GM19455 (cell line): ENCODE measurements at regions not wholly inside any gene's neighbourhood (a gene's known extent, or its start where the extent isn't known, plus 50 kb on each side); places are given as distances from the start of the nearest gene placed in this dataset.

Experiments
- ATAC-seq: cut with Tn5 transposase; IDR thresholded peaks from one replicate; pipeline ENCODE4 v1.9.1; 2021; ENCODE audit not compliant: unreplicated experiment

DNA sequence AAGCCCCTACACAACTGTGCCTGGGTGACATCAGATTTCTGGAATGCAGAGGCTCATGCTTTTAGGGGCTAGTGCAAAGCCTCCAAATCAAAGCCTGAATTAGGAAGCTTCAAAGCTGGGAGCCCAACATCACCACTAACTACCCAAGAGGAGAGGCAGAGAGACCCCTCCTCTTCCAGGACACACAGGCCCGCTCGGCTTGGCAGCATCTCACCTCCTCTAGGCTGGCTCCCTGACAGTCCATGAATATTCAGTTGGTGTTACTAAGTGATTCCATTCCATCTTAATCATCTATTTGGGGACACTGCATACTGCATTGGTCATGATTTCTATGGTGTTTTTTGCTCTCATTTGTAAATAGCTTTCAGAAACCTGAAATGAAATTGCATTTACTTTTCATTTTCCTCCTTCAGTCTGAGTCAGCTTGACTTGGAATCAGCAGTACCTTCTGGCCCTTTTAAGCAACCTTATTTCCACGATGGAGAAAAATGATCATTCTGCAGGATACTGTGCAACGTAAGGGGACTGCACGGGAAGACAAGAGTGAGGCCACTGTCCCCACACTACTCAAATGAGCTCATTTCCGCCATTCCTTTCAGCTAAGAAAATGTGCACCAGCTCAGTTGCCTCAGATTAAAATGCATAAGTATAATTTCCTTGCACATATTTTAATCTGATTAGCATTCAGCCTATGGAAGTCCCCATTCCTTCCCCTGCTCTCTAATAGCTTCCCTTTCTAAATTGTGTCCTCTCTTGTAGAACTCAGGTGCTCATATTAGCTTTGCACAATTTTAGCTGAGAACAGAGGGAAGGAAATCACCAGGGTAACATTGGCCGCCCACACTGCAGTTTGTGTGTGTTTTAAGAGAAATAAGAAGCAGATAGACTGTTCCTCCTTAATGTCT, 219.9 kb downstream of the RFC3 start:
- ATAC-seq, result no peak

DNA sequence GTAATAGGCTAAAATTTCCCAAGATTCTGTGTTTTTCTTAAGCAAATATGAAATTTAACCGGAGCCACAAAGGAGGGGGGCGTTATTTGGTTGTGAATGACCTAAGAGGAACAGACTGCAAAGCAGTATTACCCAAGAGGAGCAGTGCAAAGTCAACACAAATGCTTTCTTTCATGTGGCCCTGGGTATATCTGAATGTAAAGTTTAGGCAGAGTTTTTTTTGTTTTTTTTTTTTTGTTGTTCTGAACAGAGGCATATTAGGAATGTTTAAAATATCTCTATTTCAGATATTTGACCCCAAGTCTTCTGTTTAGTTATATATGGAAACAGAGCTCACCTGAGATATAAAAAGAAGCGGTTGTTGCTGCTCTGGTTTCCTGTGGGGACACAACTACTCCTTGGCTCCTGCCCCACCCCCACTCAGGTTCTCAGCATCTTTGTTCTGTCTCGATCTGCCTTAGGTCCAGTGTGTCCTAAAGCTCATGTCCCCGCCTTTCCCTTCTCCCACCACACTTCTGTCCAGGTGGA, 220.7 kb downstream of the RFC3 start:
- ATAC-seq, result no peak

- ATAC-seq, result no peak
Measured at GRCh38 chr13:34039678-34040077, 221.7 kb downstream of the RFC3 start.

DNA sequence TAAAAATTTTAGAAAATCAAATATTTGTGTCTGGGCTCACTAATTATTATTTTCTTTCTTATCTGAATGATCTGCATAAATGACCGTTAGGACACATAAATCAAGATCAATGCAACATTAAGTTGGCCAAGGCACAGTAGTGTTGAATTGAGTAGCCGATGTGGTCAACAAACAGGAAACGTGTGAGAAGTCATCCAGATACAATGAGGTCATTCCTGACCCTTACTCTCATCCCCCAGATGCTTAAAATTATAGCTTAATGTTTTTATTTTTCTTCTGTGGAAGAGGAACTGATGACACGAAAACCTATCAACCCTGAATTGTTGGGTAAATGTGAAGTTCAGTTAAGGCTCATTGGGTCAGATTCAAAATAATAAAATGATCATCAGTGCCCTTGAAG, 222.9 kb downstream of the RFC3 start:
- no peak for ATAC-seq

DNA sequence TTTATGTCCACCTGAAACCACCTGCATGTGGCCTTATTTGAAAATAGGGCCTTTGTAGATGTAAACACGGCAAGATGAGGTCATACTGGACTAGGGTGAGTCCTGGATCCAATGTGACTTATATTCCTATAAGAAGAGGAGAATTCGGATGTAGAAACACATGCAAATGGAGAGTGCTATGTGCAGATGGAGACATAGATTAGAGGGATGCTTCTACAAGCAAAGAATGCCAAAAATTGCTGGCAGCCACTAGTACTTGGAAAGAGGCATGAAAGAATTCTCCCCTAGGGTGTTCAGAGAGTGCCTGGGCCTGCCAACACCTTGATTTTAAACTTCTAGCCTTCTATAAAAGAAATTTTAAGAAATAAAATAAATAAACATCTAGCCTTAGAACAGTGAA, 226.1 kb downstream of the RFC3 start:
- no peak for ATAC-seq

- no peak for ATAC-seq
Measured at GRCh38 chr13:34044660-34045080, 226.7 kb downstream of the RFC3 start.

DNA sequence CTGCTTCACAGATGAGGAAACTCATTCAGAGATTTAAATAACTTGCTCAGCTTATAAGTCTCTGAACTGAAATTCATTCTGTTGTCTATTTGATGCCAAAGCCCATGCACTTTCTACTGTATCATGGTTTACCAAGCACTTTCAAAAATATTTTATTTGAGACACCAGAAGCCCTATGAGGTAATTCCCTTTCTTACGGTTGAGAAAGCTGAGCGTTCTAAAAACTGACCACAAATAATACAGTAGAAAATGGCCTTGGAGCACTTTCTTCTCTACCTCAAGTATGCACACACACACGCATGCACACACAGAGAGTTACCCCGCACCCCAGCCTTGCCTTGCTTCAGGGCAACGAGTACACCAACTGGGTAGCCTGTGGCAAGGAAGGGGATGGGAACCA, 228.5 kb downstream of the RFC3 start:
- ATAC-seq, result no peak

GRCh38 chr13:34048652-34049051, 230.7 kb downstream of the RFC3 start:
- no peak for ATAC-seq

GRCh38 chr13:34056733-34057258, 238.8 kb downstream of the RFC3 start:
- no peak for ATAC-seq

GRCh38 chr13:34064456-34065205, 246.7 kb downstream of the RFC3 start:
- ATAC-seq, result no peak

DNA sequence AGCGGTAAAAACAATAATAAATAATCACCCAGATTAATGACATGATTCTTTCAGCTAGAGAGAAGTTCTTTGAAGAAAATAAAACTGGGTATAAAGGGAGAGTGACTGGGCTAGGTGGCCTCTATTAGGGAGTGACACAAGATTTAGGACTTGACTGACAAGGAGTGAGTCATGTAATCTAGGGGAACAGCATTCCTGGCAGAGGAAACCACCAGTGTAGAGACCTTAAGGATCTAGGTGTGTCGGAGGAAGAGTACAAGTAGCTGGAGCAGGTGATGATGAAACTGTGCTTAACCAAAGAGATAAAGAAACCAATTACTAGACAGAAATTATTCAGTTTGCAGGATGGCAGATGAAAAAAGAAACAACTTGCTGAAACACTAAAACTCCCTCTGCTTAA, 248.0 kb downstream of the RFC3 start:
- ATAC-seq, result no peak

DNA sequence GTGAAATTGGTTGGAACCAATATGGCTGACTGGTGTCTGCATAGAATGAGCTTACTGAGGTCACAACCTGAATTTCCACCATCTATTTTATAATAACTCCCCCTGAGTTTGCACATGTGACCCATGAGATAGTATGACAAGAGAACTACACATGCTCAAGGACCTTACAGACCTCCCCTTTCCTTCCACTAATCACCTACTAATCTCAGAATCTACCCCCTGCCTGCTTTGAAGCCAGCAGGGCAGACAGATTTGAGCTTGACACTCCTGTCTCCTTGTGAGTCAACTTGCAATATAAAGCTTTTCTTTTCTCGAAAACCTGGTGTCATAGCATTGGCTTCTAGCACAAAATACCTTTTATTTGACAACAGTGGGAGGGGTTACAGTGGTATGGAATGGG, 248.4 kb downstream of the RFC3 start:
- no peak for ATAC-seq

DNA sequence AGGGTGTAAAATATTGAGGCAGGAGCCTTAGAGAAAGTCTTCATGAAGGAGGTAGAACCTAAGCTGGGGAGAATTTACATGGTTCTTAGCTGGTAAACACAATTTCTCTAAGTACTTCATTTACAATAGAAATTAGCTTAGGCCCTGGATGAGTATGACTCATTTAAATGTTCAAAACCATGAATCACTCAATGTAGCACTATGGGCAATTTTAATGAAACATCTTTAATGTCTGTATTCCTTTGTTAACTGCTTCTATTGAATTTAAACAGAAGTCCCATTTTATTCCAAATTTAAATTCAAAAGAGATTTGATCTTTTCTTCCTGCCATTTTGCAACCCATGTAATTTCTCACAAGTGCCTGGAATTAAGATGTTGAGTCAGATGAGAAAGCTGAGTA, 252.1 kb downstream of the RFC3 start:
- ATAC-seq, result no peak

DNA sequence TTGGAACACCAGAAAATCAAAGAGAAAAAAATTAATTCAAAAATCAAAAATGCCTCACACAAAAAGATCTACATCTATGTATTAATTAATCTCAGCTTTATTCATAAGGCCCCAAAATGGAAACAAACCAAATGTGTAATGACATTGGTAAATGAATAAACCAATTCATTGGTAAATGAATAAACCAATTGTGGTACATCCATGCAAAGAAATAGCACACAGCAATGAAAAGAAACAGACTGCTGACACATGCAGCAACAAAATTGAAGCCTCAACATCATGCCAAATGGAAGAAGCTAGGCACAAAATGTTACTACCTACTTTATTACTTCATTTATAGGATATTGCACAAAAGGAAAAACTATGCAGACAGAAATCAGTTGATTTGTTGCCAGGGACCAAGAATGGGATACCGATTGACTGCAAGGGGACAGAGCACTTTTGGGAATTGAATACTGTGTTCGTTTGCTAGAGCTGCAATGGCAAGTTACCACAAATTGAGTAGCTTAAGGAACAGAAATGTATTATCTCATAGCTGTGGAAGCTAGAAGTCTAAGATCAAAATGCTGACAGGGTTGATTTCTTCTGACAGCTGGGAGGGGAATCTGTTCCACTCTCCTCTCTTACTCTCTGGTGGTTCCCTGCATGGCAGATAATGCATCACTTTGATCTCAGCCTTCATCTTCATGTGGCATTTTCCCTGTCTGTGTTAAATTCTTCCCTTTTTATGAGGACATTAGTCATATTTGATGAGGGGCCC, 252.8 kb downstream of the RFC3 start:
- no peak for ATAC-seq

- no peak for ATAC-seq
Measured at GRCh38 chr13:34076319-34076718, 258.4 kb downstream of the RFC3 start.

GRCh38 chr13:34076943-34077703, 259.2 kb downstream of the RFC3 start:
- ATAC-seq, result no peak

DNA sequence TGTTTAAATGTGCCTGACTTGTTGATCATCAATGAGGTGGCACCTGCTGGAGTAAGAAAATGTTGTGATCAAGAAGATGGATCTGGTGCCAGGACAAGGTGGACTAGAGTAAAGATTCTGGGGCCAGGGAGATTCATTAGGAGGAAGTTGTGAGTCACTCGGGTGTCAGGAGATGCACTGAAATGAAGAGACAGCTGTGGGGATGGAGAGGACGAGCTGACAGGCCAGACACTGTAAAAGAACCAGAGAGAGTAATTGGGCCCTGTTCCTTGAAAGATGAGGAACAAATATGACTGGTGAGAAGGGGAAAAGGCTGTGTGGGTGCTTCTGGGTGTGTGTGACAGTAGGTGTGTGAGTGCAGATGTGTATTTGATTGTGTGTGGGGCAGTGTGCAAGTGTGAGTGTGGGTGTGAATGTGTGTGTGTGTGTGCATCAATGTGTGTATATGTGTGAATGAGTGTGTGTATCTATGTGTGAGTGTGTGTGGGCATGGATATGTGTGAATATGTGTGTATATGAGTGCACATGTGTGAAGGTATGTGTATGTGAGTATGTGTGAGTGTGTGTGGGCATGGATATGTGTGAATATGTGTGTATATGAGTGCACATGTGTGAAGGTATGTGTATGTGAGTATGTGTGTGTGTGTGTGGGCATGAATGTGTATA, 260.5 kb downstream of the RFC3 start:
- no peak for ATAC-seq

- ATAC-seq, result no peak
Measured at GRCh38 chr13:34085204-34085603, 267.3 kb downstream of the RFC3 start.

DNA sequence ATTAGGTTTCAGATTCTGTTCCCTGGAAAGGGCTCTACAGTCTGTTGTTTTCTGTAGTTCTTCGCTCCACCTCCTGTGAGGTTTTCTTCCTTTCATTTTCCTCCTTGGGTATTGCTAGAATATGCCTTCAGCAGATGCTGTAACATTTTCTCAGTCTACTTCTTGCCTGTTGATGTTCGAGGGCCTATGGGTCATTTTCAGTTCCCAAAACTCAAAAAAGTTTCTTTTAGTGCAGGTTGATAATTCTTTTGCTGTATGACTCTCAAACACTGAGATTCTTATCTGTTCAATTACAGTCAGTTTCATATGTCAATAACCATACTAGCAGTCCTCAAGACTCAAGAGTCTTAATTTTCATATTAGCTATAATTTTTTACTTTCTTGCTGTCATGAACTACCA, 268.3 kb downstream of the RFC3 start:
- ATAC-seq, result no peak

- ATAC-seq, result no peak
Measured at GRCh38 chr13:34087791-34088190, 269.8 kb downstream of the RFC3 start.
